ENCODE measurements at regions not wholly inside any gene's neighbourhood (a gene's known extent, or its start where the extent isn't known, plus 50 kb on each side); places are given as distances from the start of the nearest gene placed in this dataset.

DNA sequence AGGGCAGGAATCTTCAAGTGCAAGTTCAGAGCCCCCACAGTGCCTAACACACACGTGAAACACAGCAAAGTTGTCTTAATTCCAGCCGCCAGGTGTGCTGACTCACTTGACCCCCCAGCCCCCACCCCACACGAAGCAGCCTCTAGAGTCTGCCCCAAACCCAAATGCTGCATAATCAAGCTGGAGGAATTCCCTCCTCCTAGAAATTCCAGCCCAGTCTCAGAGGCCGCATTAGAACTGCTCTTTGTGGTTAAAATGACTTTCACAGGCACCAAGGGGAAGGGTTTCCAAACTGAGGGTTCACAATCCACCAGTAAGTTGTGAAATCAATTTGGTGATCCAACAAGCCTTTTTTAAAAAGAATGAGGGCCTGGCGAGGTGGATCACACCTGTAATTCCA, 67.0 kb upstream of the PLXNA4 start:
- DNase-seq (ENCODE audit: extremely low read depth, low read depth): no peak
- TF ChIP-seq, protein P1, sequence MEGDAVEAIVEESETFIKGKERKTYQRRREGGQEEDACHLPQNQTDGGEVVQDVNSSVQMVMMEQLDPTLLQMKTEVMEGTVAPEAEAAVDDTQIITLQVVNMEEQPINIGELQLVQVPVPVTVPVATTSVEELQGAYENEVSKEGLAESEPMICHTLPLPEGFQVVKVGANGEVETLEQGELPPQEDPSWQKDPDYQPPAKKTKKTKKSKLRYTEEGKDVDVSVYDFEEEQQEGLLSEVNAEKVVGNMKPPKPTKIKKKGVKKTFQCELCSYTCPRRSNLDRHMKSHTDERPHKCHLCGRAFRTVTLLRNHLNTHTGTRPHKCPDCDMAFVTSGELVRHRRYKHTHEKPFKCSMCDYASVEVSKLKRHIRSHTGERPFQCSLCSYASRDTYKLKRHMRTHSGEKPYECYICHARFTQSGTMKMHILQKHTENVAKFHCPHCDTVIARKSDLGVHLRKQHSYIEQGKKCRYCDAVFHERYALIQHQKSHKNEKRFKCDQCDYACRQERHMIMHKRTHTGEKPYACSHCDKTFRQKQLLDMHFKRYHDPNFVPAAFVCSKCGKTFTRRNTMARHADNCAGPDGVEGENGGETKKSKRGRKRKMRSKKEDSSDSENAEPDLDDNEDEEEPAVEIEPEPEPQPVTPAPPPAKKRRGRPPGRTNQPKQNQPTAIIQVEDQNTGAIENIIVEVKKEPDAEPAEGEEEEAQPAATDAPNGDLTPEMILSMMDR (IDR thresholded peaks at IDR 0.05; ENCODE audit: low read depth, low read length): no peak

DNA sequence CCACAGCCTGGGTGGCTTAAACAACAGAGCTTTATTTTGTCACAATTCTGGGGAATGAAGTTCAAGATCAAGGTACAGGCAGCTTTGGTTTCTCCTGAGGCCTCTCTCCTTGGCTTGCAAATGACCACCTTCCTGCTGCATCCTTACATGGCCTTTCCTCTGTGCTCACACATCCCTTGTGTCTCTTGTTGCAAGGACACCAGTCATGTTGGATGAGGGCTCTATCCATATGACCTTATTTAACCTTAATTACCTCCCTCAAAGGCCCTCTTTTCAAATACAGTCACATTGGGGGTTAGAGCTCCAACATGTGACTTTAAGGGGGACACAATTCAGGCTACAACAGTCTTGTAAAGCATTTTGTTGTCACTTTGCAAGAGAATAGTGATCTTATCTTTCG, 65.0 kb upstream of the PLXNA4 start:
- TF ChIP-seq, protein P1 (IDR thresholded peaks at IDR 0.05; ENCODE audit: low read depth, low read length): no peak
- no peak for DNase-seq (ENCODE audit: extremely low read depth, low read depth)

DNA sequence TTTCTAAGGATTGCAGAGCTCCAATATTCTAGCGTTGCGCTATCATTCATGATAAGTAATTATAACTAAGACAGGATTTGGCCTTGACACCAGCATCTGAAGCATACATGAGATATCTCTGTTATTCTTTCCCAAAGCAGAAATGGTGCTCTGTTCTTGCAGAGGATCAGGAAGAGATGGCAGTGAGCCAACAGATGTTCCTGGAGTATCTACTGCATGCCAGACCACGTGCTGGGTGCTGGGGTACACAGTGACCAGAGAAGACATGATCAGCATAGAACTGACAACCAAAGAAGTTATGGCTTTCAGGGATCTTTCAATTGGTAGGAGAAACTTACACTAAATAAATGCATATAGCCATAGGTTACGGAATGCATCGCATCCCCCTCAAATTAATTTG, 63.7 kb upstream of the PLXNA4 start:
- TF ChIP-seq, protein P1 (IDR thresholded peaks at IDR 0.05; ENCODE audit: low read depth, low read length): no peak
- DNase-seq (ENCODE audit: extremely low read depth, low read depth): no peak

DNA sequence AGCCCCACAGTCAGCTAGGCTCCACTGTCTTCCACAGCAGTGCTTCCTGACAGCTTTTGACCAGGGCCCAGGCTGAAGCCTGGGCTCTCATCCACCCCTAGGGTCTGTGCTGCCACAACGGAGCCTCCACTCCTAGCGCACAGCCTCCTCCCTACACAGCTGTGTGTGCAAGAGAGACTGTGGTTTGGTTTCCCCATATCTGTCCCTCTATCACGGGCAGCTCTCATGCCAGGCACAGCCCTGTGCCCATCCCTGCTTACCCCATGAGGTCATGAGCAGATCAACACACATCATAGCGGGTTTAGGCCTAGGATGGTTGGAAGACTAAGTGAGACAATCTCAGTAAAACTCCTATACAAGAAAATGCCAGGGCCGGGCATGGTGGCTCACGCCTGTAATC, 61.7 kb upstream of the PLXNA4 start:
- TF ChIP-seq, protein P1 (IDR thresholded peaks at IDR 0.05; ENCODE audit: low read depth, low read length): no peak
- DNase-seq (ENCODE audit: extremely low read depth, low read depth): no peak

DNA sequence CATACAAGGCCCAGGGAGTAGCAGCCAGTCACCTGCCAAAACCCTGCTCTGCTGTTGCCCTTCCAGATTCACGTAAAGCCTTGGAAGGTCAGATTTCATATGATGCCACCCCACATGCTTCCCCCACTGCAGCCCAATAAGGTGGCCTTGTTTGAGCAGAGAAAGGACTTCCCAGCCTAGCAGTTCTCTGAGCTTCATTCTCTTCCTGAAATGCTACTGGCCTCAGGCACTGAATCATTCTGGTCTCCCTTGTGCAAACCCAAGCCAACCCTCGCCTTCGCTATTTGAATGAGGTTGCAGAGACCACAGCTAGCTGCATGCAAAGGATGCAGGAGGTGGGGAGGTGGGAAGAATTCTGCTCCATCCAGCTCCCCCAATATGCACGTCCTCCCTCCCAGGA, 60.3 kb upstream of the PLXNA4 start:
- TF ChIP-seq, protein P1 (IDR thresholded peaks at IDR 0.05; ENCODE audit: low read depth, low read length): no peak
- no peak for DNase-seq (ENCODE audit: extremely low read depth, low read depth)

DNA sequence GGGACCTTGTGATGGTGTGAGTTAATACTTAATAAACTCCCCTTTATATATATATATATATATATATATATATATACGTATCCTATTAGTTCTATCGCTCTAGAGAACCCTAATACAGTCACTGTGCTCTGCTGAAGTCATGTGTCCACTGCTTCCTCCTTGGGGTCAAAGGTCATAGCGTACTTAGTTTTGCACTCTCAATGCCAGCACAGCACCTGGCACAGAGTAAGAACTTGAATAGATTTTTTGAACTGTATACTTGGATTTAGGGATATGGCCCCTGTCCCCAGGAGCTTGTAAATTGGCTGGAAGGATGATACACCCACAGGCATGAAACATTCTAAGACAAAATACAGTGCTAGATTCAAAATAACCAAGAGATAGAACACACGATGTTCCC, 58.9 kb upstream of the PLXNA4 start:
- TF ChIP-seq, protein P1 (IDR thresholded peaks at IDR 0.05; ENCODE audit: low read depth, low read length): no peak
- no peak for DNase-seq (ENCODE audit: extremely low read depth, low read depth)

DNA sequence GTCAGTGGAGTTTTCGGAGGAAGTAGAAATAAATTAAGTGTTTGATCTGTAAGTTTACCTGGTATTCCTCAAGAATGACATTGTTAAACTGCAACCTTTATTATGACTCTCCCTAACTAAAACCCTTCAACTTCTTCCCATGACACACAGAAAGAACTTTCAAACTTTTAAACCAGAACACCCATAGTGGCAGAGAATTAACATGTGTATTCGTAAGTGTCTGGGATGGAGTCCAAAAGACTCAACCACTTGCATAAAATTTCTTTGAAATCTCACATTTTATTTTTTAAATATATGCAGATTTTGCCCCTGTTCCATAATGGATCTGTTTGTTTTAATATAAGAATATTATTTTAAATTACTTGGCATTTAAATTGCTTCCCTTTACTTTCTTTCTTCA, 54.6 kb upstream of the PLXNA4 start:
- no peak for DNase-seq (ENCODE audit: extremely low read depth, low read depth)
- TF ChIP-seq, protein P1 (IDR thresholded peaks at IDR 0.05; ENCODE audit: low read depth, low read length): no peak
